Caco-2 (cell line): ENCODE measurements at regions not wholly inside any gene's neighbourhood (a gene's known extent, or its start where the extent isn't known, plus 50 kb on each side); places are given as distances from the start of the nearest gene placed in this dataset.

Experiments
- BruUV-seq: library from RNA; stranded (reverse); fragments of 400-500 nt; replicated peaks from 2 replicates; lab custom pipeline; 2021; lab: Mats Ljungman, UMichigan
- CTCF ChIA-PET: fragments of 300-600 bp; sonication (Branson Sonifier 250); formaldehyde crosslinking; loops from one replicate; lab custom pipeline; 2022; ENCODE audit warnings: antibody characterized with exemption; lab: Charles Lee
- POLR2A ChIA-PET: fragments of 300-600 bp; sonication (Branson Sonifier 250); formaldehyde crosslinking; loops from one replicate; lab custom pipeline; 2022; ENCODE audit warnings: antibody characterized with exemption; lab: Charles Lee
- DNase-seq, 2 experiments: peaks; one replicate each; pipeline versions ENCODE4 v3.0.0 to v3.0.0-alpha.2; 2020 to 2022
- H3K27me3 ChIP-seq: replicated peaks from 2 replicates; pipeline ENCODE4 v1.6.0; 2011; ENCODE audit warnings: low read length; ENCODE audit not compliant: control insufficient read depth, insufficient read depth
- H3K36me3 ChIP-seq: 2 replicates; pipeline ENCODE4 v1.5.1; 2011; ENCODE audit warnings: low read length; ENCODE audit not compliant: control insufficient read depth, insufficient read depth
- H3K4me1 ChIP-seq: fragments of 250-450 bp; sonication (Bioruptor Pico); 2 replicates; pipeline ENCODE4 v1.5.1; 2020; ENCODE audit warnings: mild to moderate bottlenecking
- H3K4me3 ChIP-seq: 2 replicates; pipeline ENCODE4 v1.5.1; 2011; ENCODE audit warnings: low read depth, mild to moderate bottlenecking, control low read depth, low read length
- H3K9me3 ChIP-seq: fragments of 250-450 bp; sonication (Bioruptor Pico); 2 replicates; pipeline ENCODE4 v1.5.1; 2020; ENCODE audit warnings: mild to moderate bottlenecking, moderate library complexity
- H3K27ac Mint-ChIP-seq: one replicate; pipeline ENCODE4 v1.8.0; 2022; ENCODE audit warnings: mixed read lengths; ENCODE audit not compliant: unreplicated experiment
- H3K27me3 Mint-ChIP-seq: one replicate; pipeline ENCODE4 v1.8.0; 2022; ENCODE audit warnings: mixed read lengths; ENCODE audit not compliant: insufficient read depth, unreplicated experiment
- H3K36me3 Mint-ChIP-seq: one replicate; pipeline ENCODE4 v1.8.0; 2022; ENCODE audit warnings: mild to moderate bottlenecking, mixed read lengths; ENCODE audit not compliant: insufficient read depth, unreplicated experiment
- H3K4me1 Mint-ChIP-seq: one replicate; pipeline ENCODE4 v1.8.0; 2022; ENCODE audit warnings: low read depth, mixed read lengths; ENCODE audit not compliant: unreplicated experiment
- H3K4me3 Mint-ChIP-seq: one replicate; pipeline ENCODE4 v1.8.0; 2022; ENCODE audit warnings: mild to moderate bottlenecking, moderate library complexity, mixed read lengths; ENCODE audit not compliant: unreplicated experiment
- H3K9me3 Mint-ChIP-seq: one replicate; pipeline ENCODE4 v1.8.0; 2022; ENCODE audit warnings: mixed read lengths; ENCODE audit not compliant: unreplicated experiment
- CTCF ChIP-seq, 2 experiments: fragments of 200-600 bp in 1 of 2; IDR thresholded peaks; 1 replicate in 1 of 2; 2 replicates in 1 of 2; pipeline versions ENCODE4 v1.5.1 to v1.8.0; 2011 to 2022; ENCODE audit warnings: antibody characterized with exemption in 1 of 2, control low read depth in 1 of 2, inconsistent platforms in 1 of 2, low read depth in 1 of 2, low read length in 1 of 2, mild to moderate bottlenecking in 1 of 2, moderate library complexity in 1 of 2; ENCODE audit not compliant: insufficient read depth in 1 of 2, severe bottlenecking in 1 of 2, unreplicated experiment in 1 of 2
- intact Hi-C: fragments of 100-400 bp; cut with micrococcal nuclease; formaldehyde crosslinking; loops from one replicate; pipeline ENCODE4 v1.10.0; 2022; ENCODE audit not compliant: unreplicated experiment

GRCh38 chr12:105954951-105955931 lies 183.5 kb downstream of the NUAK1 start:
- intact Hi-C loops, result loop anchor here (5.0 kb wide), 1 partner anchor 182 kb away; the partner anchor contains the start of gene NUAK1
- no peak overlapping the region for H3K4me3 ChIP-seq
- POLR2A ChIA-PET, result interaction anchor here (0.5 kb wide), 1 partner anchor 510 kb away, joined by 7 read pairs; no protein-coding TSS in a partner anchor
- DNase-seq, result peak; percentile 39 to 44
- no peaks in the 10 kb centered on the region; the same call in 1 of the 2 replicates for H3K9me3 ChIP-seq
- H3K36me3 ChIP-seq, result no peaks in the 10 kb centered on the region
- peaks cover 12% of the 10 kb centered on the region for H3K4me1 ChIP-seq
- CTCF ChIA-PET, result interaction anchor here (0.9 kb wide), 1 partner anchor 194 kb away, joined by 3 read pairs; no protein-coding TSS in a partner anchor
- no TSS peak for BruUV-seq
- Mint-ChIP-seq H3K27ac (peak overlapping the region; percentile 81), H3K27me3 (no peaks in the 10 kb centered on the region), H3K4me1 (peaks cover 13% of the 10 kb centered on the region), H3K9me3 (no peaks in the 10 kb centered on the region), H3K4me3 (no peak overlapping the region), H3K36me3 (no peaks in the 10 kb centered on the region)
- no peak for TF ChIP-seq CTCF (IDR thresholded peaks at IDR 0.05; ENCODE audit: insufficient read depth in 1 of 2, low read depth in 1 of 2, low read length in 1 of 2, severe bottlenecking in 1 of 2, unreplicated experiment in 1 of 2)
- H3K27me3 ChIP-seq, result no peaks in the 10 kb centered on the region

- DNase-seq, result no peak
- Histone ChIP-seq H3K27me3 (no peaks in the 10 kb centered on the region), H3K4me3 (no peak overlapping the region), H3K9me3 (no peaks in the 10 kb centered on the region; the same call in 1 of the 2 replicates), H3K4me1 (peaks cover 12% of the 10 kb centered on the region), H3K36me3 (no peaks in the 10 kb centered on the region)
- ChIA-PET POLR2A (interaction anchor here (0.5 kb wide), 1 partner anchor 511 kb away, joined by 7 read pairs; no protein-coding TSS in a partner anchor), CTCF (no interaction called here)
- no peaks in the 10 kb centered on the region for H3K36me3 Mint-ChIP-seq
- peak overlapping the region; percentile 81 for H3K27ac Mint-ChIP-seq
- intact Hi-C loops, result loop anchor here (5.0 kb wide), 1 partner anchor 181 kb away; the partner anchor contains the start of gene NUAK1
- peaks cover 2% of the 10 kb centered on the region for H3K9me3 Mint-ChIP-seq
- no TSS peak for BruUV-seq
- H3K4me3 Mint-ChIP-seq, result no peak overlapping the region
- TF ChIP-seq CTCF (IDR thresholded peaks at IDR 0.05; ENCODE audit: insufficient read depth in 1 of 2, low read depth in 1 of 2, low read length in 1 of 2, severe bottlenecking in 1 of 2, unreplicated experiment in 1 of 2), result no peak
- H3K27me3 Mint-ChIP-seq, result no peaks in the 10 kb centered on the region
- H3K4me1 Mint-ChIP-seq, result peaks cover 13% of the 10 kb centered on the region
These were observed 182.8 kb downstream of the NUAK1 start for GRCh38 chr12:105955976-105956375.

- POLR2A ChIA-PET, result no interaction called here
- BruUV-seq, result no TSS peak
These were observed 181.9 kb downstream of the NUAK1 start for GRCh38 chr12:105956662-105957457.

More at GRCh38 chr12:105956662-105957457, 181.9 kb downstream of the NUAK1 start:
- no peak overlapping the region for H3K4me3 ChIP-seq
- intact Hi-C loops, result loop anchor here (5.0 kb wide), 1 partner anchor 180 kb away; the partner anchor contains the start of gene NUAK1
- peaks cover 9% of the 10 kb centered on the region for H3K9me3 Mint-ChIP-seq
- H3K4me3 Mint-ChIP-seq, result no peak overlapping the region
- no peak overlapping the region for H3K27ac Mint-ChIP-seq
- H3K36me3 Mint-ChIP-seq, result no peaks in the 10 kb centered on the region
- no peak for DNase-seq
- CTCF ChIA-PET, result no interaction called here
- no peak for TF ChIP-seq CTCF (IDR thresholded peaks at IDR 0.05; ENCODE audit: insufficient read depth in 1 of 2, low read depth in 1 of 2, low read length in 1 of 2, severe bottlenecking in 1 of 2, unreplicated experiment in 1 of 2)
- H3K4me1 ChIP-seq, result peaks cover 12% of the 10 kb centered on the region
- no peaks in the 10 kb centered on the region; the same call in 1 of the 2 replicates for H3K9me3 ChIP-seq
- H3K36me3 ChIP-seq, result no peaks in the 10 kb centered on the region
- H3K27me3 ChIP-seq, result no peaks in the 10 kb centered on the region
- H3K27me3 Mint-ChIP-seq, result peaks cover 3% of the 10 kb centered on the region
- H3K4me1 Mint-ChIP-seq, result peaks cover 13% of the 10 kb centered on the region
